ENCODE measurements at regions not wholly inside any gene's neighbourhood (a gene's known extent, or its start where the extent isn't known, plus 50 kb on each side); places are given as distances from the start of the nearest gene placed in this dataset.

DNA sequence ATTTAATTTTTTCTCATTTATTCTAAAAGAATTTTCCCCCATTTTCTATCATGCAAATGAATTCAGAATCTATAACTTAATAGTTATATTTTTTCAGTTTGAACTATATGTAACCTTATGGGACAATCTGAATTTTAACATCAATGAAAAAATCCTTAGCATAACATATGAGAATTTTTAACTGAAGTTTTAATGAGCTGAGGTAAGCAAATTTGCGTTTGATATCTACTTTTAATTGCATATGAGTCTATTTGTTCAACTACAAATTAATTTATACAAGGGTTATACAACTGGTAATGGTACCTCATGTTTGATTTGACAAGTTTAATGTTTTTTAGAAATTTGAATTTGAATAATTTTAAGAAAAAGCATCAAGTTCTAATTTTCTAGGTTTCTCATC lies 384.4 kb upstream of the PCDH9 start:
- Histone ChIP-seq H3K27ac (no peak overlapping the region), H3K4me3 (no peak overlapping the region), H3K36me3 (no peaks in the 10 kb centered on the region), H3K4me1 (no peaks in the 10 kb centered on the region), H3K9me3 (peaks cover 0 to 8% (median 0%) of the 10 kb centered on the region in 11 donors), H3K27me3 (no peaks in the 10 kb centered on the region)
- ATAC-seq, result no peak
- no peak for TF ChIP-seq CTCF (IDR thresholded peaks at IDR 0.05)
- intact Hi-C loops (cut with DNase I), result no loop called here
- WGBS, 2 donors, result 82 to 85% methylated on average over 1 of the region's 1 CpG
- no peak for DNase-seq

GRCh38 chr13:67614013-67614412 lies 383.9 kb upstream of the PCDH9 start:
- ATAC-seq (no peak), DNase-seq (no peak)
- no peaks in the 10 kb centered on the region for H3K36me3 ChIP-seq
- WGBS, 2 donors, result 92 to 94% methylated on average over 7 of the region's 7 CpGs
- no peaks in the 10 kb centered on the region for H3K4me1 ChIP-seq
- intact Hi-C loops (cut with DNase I), result no loop called here
- no peak for TF ChIP-seq CTCF (IDR thresholded peaks at IDR 0.05)
- no peak overlapping the region for H3K4me3 ChIP-seq
- peaks cover 0 to 8% (median 0%) of the 10 kb centered on the region in 11 donors for H3K9me3 ChIP-seq
- H3K27me3 ChIP-seq, result no peaks in the 10 kb centered on the region
- no peak overlapping the region for H3K27ac ChIP-seq

GRCh38 chr13:67588607-67589006 lies 358.5 kb upstream of the PCDH9 start:
- Histone ChIP-seq H3K4me1 (no peaks in the 10 kb centered on the region), H3K36me3 (no peaks in the 10 kb centered on the region), H3K27me3 (no peaks in the 10 kb centered on the region), H3K27ac (no peak overlapping the region), H3K9me3 (peaks cover 0 to 22% (median 0%) of the 10 kb centered on the region in 11 donors), H3K4me3 (no peak overlapping the region)
- 79 to 86% methylated on average over 4 of the region's 4 CpGs for WGBS, 2 donors
- intact Hi-C loops (cut with DNase I), result no loop called here
- ATAC-seq, result no peak
- TF ChIP-seq CTCF (IDR thresholded peaks at IDR 0.05), result no peak
- DNase-seq, result no peak

- intact Hi-C loops (cut with DNase I), result no loop called here
- TF ChIP-seq CTCF (IDR thresholded peaks at IDR 0.05), result no peak
- ATAC-seq (no peak), DNase-seq (no peak)
- peaks cover 0 to 14% (median 0%) of the 10 kb centered on the region in 11 donors for H3K9me3 ChIP-seq
- WGBS, 2 donors, result 75 to 81% methylated on average over 1 of the region's 1 CpG
- no peaks in the 10 kb centered on the region for H3K36me3 ChIP-seq
- H3K4me3 ChIP-seq, result no peak overlapping the region
- H3K27me3 ChIP-seq, result no peaks in the 10 kb centered on the region
- no peak overlapping the region for H3K27ac ChIP-seq
- H3K4me1 ChIP-seq, result no peaks in the 10 kb centered on the region
Observed at GRCh38 chr13:67577361-67577760, 347.2 kb upstream of the PCDH9 start.

Data from heart right ventricle (tissue), 16 donors.